HFF-Myc (cell line): ENCODE measurements at regions not wholly inside any gene's neighbourhood (a gene's known extent, or its start where the extent isn't known, plus 50 kb on each side); places are given as distances from the start of the nearest gene placed in this dataset.

Source experiments
- DNase-seq: peaks from one replicate; pipeline ENCODE4 v3.0.0-alpha.2; 2011; ENCODE audit warnings: low read depth; ENCODE audit errors: extremely low read depth
- H3K4me3 ChIP-seq: replicated peaks from 2 replicates; pipeline ENCODE4 v1.5.1; 2011; ENCODE audit warnings: low read depth, mild to moderate bottlenecking, control low read depth, low read length
- CTCF ChIP-seq: IDR thresholded peaks from 2 replicates; pipeline ENCODE4 v1.5.1; 2012; ENCODE audit warnings: mild to moderate bottlenecking, low read depth, low read length, control low read depth; ENCODE audit errors: missing control alignments

DNA sequence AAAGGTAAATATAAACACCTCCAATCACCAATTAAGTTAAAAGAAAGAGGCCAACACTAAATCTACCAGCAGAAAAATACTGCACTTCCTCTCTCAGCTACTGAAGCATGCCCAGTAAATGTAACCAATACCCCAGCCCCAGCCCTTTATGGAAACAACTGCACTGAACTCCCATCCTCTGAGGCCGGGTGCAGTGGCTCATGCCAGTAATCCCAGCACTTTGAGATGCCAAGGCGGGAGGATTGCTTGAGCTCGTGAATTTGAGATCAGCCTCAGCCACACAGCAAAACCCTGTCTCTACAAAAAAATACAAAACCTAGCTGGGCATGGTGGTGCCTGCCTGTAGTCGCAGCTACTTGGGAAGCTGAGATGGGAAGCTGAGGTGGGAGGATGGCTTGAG, 221.6 kb upstream of the SOX21 start:
- no peak for DNase-seq
- H3K4me3 ChIP-seq: no peak overlapping the region
- no peak for TF ChIP-seq CTCF

- DNase-seq: no peak
- H3K4me3 ChIP-seq: no peak overlapping the region
- TF ChIP-seq CTCF: no peak
Observed at GRCh38 chr13:94933230-94933751, 220.9 kb upstream of the SOX21 start.

GRCh38 chr13:94928127-94928775, 215.9 kb upstream of the SOX21 start:
- H3K4me3 ChIP-seq: no peak overlapping the region
- no peak for DNase-seq
- TF ChIP-seq CTCF: no peak

DNA sequence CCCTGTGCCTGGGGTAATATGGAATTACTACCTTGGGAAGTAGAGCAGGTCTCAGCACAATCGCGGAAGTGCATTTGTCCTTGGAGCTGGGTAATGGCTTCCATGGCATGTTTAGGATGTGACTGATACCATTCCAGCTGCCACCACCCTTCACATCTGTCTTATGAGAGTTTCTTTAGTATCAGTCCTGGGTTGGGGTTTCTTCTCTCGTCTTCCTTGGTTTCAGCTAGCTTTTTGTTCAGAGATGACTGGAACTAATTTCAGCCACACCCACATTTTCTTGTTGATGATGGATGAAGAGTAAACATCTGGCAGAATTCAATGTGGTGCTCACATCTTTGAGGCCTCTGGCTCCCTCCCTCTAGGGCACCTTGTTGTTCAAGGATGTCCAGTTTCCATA, 212.9 kb upstream of the SOX21 start:
- no peak for TF ChIP-seq CTCF
- no peak overlapping the region for H3K4me3 ChIP-seq
- no peak for DNase-seq

GRCh38 chr13:94921181-94921580, 208.8 kb upstream of the SOX21 start:
- no peak for TF ChIP-seq CTCF
- DNase-seq: no peak
- no peak overlapping the region for H3K4me3 ChIP-seq

DNA sequence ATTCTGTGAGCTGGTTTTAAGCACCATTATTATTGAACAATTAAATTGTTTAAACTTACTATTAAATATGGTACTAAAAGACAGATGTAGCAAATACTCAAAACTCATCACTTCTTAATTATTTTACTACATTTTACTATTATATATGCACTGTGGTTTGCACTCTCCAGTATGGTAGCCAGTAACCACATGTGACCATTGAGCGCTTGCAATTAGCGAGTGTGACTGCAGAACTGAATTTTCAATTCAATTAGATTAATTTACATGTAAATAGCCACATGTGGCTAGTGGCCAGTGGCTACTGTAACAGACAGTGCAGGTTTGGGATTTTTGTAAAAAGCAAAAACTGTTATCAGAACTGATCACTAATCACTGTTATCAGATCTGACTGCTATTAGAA, 208.2 kb upstream of the SOX21 start:
- TF ChIP-seq CTCF: no peak
- no peak overlapping the region for H3K4me3 ChIP-seq
- DNase-seq: no peak

- no peak overlapping the region for H3K4me3 ChIP-seq
- DNase-seq: no peak
- TF ChIP-seq CTCF: no peak
Observed at GRCh38 chr13:94917824-94918223, 205.5 kb upstream of the SOX21 start.
